Smooth muscle cell (in vitro differentiated cells): ENCODE measurements at regions not wholly inside any gene's neighbourhood (a gene's known extent, or its start where the extent isn't known, plus 50 kb on each side); places are given as distances from the start of the nearest gene placed in this dataset.

Source experiments
- DNase-seq: peaks from one replicate; lab custom pipeline; 2025; ENCODE audit not compliant: unreplicated experiment; lab: John Stamatoyannopoulos, UW
- H2AFZ ChIP-seq: fragments of 200-600 bp; sonication (generic); 2 replicates; pipeline ENCODE4 v1.6.0; 2016; ENCODE audit warnings: antibody characterized with exemption, low read depth, mild to moderate bottlenecking
- H3F3A ChIP-seq: fragments of 200-600 bp; sonication (generic); 2 replicates; pipeline ENCODE4 v1.6.0; 2017; ENCODE audit warnings: antibody characterized with exemption, low read depth
- H3K27ac ChIP-seq: fragments of 200-600 bp; sonication (generic); 2 replicates; pipeline ENCODE4 v1.5.1; 2016; ENCODE audit warnings: low read depth, mild to moderate bottlenecking
- H3K27me3 ChIP-seq: fragments of 200-600 bp; sonication (generic); 2 replicates; pipeline ENCODE4 v1.6.1; 2016; ENCODE audit warnings: low read depth, mild to moderate bottlenecking
- H3K36me3 ChIP-seq: fragments of 200-600 bp; sonication (generic); 2 replicates; pipeline ENCODE4 v1.5.1; 2016; ENCODE audit warnings: low read depth
- H3K4me1 ChIP-seq: fragments of 200-600 bp; sonication (generic); 2 replicates; pipeline ENCODE4 v1.5.1; 2016; ENCODE audit warnings: low read depth
- H3K4me2 ChIP-seq: fragments of 200-600 bp; sonication (generic); 2 replicates; pipeline ENCODE4 v1.6.0; 2016; ENCODE audit warnings: mild to moderate bottlenecking
- H3K4me3 ChIP-seq: fragments of 200-600 bp; sonication (generic); 2 replicates; pipeline ENCODE4 v1.5.1; 2016; ENCODE audit warnings: mild to moderate bottlenecking
- H3K79me2 ChIP-seq: fragments of 200-600 bp; sonication (generic); 2 replicates; pipeline ENCODE4 v1.6.0; 2016; ENCODE audit warnings: low read depth, mild to moderate bottlenecking
- H3K9ac ChIP-seq: fragments of 200-600 bp; sonication (generic); 2 replicates; pipeline ENCODE4 v1.6.0; 2016; ENCODE audit warnings: low read depth
- H3K9me3 ChIP-seq: fragments of 200-600 bp; sonication (generic); replicated peaks from 2 replicates; pipeline ENCODE4 v1.5.1; 2016; ENCODE audit warnings: low read depth
- H4K20me1 ChIP-seq: fragments of 200-600 bp; sonication (generic); 2 replicates; pipeline ENCODE4 v1.6.0; 2016; ENCODE audit warnings: low read depth
- WGBS: methylation state at CpG from one replicate; pipeline ENCODE4 v1.1.7; 2016; ENCODE audit warnings: low lambda C conversion rate; 5-methylcytosine and 5-hydroxymethylcytosine counted together
- TF ChIP-seq, protein P1 (sequence below): fragments of 200-600 bp; sonication (generic); IDR thresholded peaks from 2 replicates; pipeline ENCODE4 v1.5.1; 2017; ENCODE audit warnings: borderline replicate concordance, mild to moderate bottlenecking, antibody characterized with exemption; ENCODE audit not compliant: insufficient read depth, poor library complexity, severe bottlenecking

DNA sequence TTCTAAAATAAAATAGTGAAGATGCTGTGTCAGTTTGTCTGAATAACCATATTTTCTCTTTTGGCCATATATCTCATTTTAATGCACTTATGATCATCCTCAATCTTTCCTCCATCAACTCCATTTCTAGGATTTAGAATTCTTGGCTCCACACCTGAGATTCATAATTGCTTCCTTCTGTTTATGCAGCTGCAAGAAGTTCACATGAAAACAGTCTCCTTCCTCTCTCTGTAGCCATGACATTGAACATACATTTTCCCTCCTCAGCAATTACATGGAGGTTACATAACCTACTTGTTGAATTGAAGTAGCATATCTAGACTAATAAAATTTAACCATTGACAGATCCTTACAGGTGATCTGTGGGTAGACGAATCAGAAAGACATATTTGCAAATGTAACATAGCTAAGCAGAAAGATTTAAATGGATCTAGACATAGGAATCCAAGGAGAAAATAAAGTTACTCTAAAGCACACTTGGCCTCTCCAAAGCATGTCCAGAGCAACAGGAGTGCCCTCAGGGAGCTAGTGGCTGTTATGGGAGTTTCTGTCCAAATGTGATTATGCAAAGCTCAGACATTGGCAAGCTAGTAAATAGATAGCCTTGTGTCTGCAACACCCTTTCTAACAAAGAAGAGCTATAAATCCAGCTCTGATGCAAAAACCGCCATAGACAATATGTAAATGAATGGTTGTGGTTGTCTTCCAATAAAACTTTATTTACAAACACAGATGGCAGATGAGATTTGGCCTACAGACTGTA lies 119.9 kb upstream of the MPPED2 start:
- Histone ChIP-seq H3F3A (no peaks in the 10 kb centered on the region), H3K79me2 (no peaks in the 10 kb centered on the region), H3K9me3 (no peaks in the 10 kb centered on the region), H4K20me1 (no peaks in the 10 kb centered on the region), H3K4me1 (no peaks in the 10 kb centered on the region), H3K27ac (no peak overlapping the region), H3K4me3 (no peak overlapping the region), H3K27me3 (no peaks in the 10 kb centered on the region), H2AFZ (no peak overlapping the region), H3K36me3 (no peaks in the 10 kb centered on the region), H3K9ac (no peak overlapping the region), H3K4me2 (no peak overlapping the region)
- TF ChIP-seq, protein P1, sequence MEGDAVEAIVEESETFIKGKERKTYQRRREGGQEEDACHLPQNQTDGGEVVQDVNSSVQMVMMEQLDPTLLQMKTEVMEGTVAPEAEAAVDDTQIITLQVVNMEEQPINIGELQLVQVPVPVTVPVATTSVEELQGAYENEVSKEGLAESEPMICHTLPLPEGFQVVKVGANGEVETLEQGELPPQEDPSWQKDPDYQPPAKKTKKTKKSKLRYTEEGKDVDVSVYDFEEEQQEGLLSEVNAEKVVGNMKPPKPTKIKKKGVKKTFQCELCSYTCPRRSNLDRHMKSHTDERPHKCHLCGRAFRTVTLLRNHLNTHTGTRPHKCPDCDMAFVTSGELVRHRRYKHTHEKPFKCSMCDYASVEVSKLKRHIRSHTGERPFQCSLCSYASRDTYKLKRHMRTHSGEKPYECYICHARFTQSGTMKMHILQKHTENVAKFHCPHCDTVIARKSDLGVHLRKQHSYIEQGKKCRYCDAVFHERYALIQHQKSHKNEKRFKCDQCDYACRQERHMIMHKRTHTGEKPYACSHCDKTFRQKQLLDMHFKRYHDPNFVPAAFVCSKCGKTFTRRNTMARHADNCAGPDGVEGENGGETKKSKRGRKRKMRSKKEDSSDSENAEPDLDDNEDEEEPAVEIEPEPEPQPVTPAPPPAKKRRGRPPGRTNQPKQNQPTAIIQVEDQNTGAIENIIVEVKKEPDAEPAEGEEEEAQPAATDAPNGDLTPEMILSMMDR = no peak
- no peak for DNase-seq
- 80% methylated on average over 2 of the region's 2 CpGs for WGBS

DNA sequence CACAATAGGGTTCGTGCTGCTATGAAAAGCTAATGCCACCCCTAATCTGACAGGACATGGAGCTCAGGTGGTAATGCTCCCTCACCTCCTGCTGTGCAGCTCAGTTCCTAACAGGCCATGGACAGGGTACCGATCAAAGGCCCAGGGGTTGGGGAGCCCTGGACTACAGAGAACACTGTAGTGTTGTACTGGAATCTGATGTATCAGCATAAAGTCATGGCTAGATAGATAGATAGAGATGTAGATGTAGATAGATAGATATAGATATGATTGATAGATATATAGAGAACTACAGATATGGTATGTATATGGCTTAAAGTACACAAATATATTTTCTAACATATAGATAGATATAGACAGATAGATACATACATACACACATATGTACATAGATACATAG lies 112.3 kb upstream of the MPPED2 start:
- Histone ChIP-seq H3K27ac (no peak overlapping the region), H3F3A (no peaks in the 10 kb centered on the region), H3K9ac (no peak overlapping the region), H2AFZ (no peak overlapping the region), H3K4me1 (no peaks in the 10 kb centered on the region), H3K4me2 (no peak overlapping the region), H3K79me2 (no peaks in the 10 kb centered on the region), H3K27me3 (no peaks in the 10 kb centered on the region), H3K9me3 (no peaks in the 10 kb centered on the region), H4K20me1 (no peaks in the 10 kb centered on the region), H3K36me3 (no peaks in the 10 kb centered on the region), H3K4me3 (no peak overlapping the region)
- TF ChIP-seq, protein P1 = no peak
- no peak for DNase-seq
- WGBS = 96% methylated on average over 2 of the region's 2 CpGs

DNA sequence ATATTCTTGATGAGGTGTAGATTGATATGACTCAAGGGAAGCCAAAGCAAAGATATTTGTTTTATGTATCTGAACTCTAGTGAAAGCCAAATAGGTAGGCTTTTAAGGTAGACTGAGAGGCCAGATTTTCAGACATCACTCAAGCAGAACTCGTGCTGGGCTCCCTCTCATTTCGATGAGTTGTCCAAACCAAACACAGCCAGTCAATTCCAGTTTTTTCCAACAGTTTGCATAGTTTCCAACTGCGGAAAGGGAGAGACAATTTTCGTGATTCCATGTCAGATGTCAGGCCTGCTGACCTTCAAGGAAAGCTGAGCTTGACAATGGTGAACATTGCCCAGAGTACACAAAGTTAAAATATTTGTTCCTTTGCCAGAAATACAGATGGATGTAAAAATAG lies 110.9 kb upstream of the MPPED2 start:
- Histone ChIP-seq H3K27me3 (no peaks in the 10 kb centered on the region), H3F3A (no peaks in the 10 kb centered on the region), H3K36me3 (no peaks in the 10 kb centered on the region), H3K79me2 (no peaks in the 10 kb centered on the region), H3K4me1 (no peaks in the 10 kb centered on the region), H4K20me1 (no peaks in the 10 kb centered on the region), H3K4me3 (no peak overlapping the region), H3K9me3 (no peaks in the 10 kb centered on the region), H2AFZ (no peak overlapping the region), H3K9ac (no peak overlapping the region), H3K4me2 (no peak overlapping the region), H3K27ac (no peak overlapping the region)
- DNase-seq = no peak
- TF ChIP-seq, protein P1 = no peak
- WGBS = 75% methylated on average over 4 of the region's 4 CpGs

DNA sequence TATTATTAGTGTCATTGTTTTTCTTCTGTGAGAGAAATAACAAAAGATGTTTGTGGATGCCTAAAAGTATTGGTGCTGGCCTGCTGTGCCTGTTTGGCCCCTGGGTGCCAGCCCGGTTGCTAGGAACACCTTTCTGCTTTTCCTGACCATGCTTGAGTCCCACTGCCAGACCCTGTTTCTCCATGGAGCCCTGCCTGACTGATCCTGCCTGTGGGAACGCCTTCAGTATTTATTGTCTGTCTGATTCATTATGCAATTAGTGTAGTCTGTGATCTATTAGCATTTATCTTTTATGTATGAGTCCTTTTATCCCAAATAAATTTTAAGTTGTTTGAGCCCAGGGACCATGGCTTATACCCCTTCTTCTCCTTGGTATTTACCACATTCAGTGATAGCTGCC lies 98.6 kb upstream of the MPPED2 start:
- Histone ChIP-seq H3K4me2 (no peak overlapping the region), H3K4me1 (no peaks in the 10 kb centered on the region), H3K9me3 (no peaks in the 10 kb centered on the region), H4K20me1 (no peaks in the 10 kb centered on the region), H2AFZ (no peak overlapping the region), H3K4me3 (no peak overlapping the region), H3F3A (peaks cover 7% of the 10 kb centered on the region), H3K27me3 (no peaks in the 10 kb centered on the region), H3K36me3 (no peaks in the 10 kb centered on the region), H3K9ac (no peak overlapping the region), H3K79me2 (no peaks in the 10 kb centered on the region), H3K27ac (no peak overlapping the region)
- WGBS = 67% methylated on average over 2 of the region's 2 CpGs
- TF ChIP-seq, protein P1 = no peak
- no peak for DNase-seq
